K562 (cell line): ENCODE measurements at regions not wholly inside any gene's neighbourhood (a gene's known extent, or its start where the extent isn't known, plus 50 kb on each side); places are given as distances from the start of the nearest gene placed in this dataset.

Experiments
- BACH1 ChIP-seq: fragments of 200-800 bp; sonication (Bioruptor generic); IDR thresholded peaks from 2 replicates; pipeline ENCODE4 v1.6.1; 2016; ENCODE audit warnings: missing genetic modification characterization, missing compliant biosample characterization
- CTCF ChIP-seq, 3 experiments: IDR thresholded peaks in 2 of 3; conservative IDR thresholded peaks in 1 of 3; 2 replicates each; pipeline ENCODE4 v1.5.1; 2011 to 2012; ENCODE audit warnings: low read length in 3 of 3, mild to moderate bottlenecking in 3 of 3, control low read depth in 2 of 3, improper control_type of control experiment in 1 of 3, inconsistent platforms in 1 of 3, low read depth in 1 of 3, mixed read lengths in 1 of 3, moderate library complexity in 1 of 3; ENCODE audit not compliant: insufficient read depth in 2 of 3
- E2F5 ChIP-seq: sonication (generic); formaldehyde crosslinking; IDR thresholded peaks from 2 replicates; pipeline ENCODE4 v1.8.0; 2022; ENCODE audit warnings: mild to moderate bottlenecking, missing genetic modification reagents
- GATA2 ChIP-seq: sonication (generic); formaldehyde crosslinking; IDR thresholded peaks from 2 replicates; pipeline ENCODE4 v1.4.0; 2020; ENCODE audit warnings: mild to moderate bottlenecking, missing genetic modification reagents
- MXD1 ChIP-seq: fragments of 250-450 bp; sonication (Bioruptor Pico); IDR thresholded peaks from 2 replicates; pipeline ENCODE4 v1.8.0; 2021; ENCODE audit warnings: borderline replicate concordance, mild to moderate bottlenecking, moderate library complexity; ENCODE audit not compliant: poor library complexity, severe bottlenecking
- POLR2A ChIP-seq: fragments of 450-650 bp; conservative IDR thresholded peaks from 2 replicates; pipeline ENCODE4 v1.6.1; 2016
- TAF9B ChIP-seq: fragments of 450-650 bp; IDR thresholded peaks from 2 replicates; pipeline ENCODE4 v1.6.1; 2018; ENCODE audit warnings: mild to moderate bottlenecking; ENCODE audit not compliant: partially characterized antibody
- TARDBP ChIP-seq: fragments of 450-650 bp; IDR thresholded peaks from 2 replicates; pipeline ENCODE4 v1.6.1; 2016
- ZNF778 ChIP-seq: fragments of 450-650 bp; formaldehyde crosslinking; IDR thresholded peaks from 2 replicates; pipeline ENCODE4 v1.4.0; 2020; ENCODE audit warnings: mild to moderate bottlenecking, moderate library complexity

- TF ChIP-seq CTCF (IDR thresholded peaks at IDR 0.05 in 2 of 3, conservative IDR thresholded peaks at IDR 0.05 in 1 of 3; ENCODE audit: insufficient read depth in 2 of 3, low read depth in 1 of 3, low read length in 3 of 3) (no peak), TARDBP (no peak), TAF9B (no peak), POLR2A (no peak), E2F5 (CRISPR knock-in tag) (no peak), MXD1 (no peak), BACH1 (tag) (no peak), ZNF778 (no peak), GATA2 (CRISPR knock-in tag) (no peak)
Observed at GRCh38 chr12:40557980-40558379, 134.3 kb upstream of the CNTN1 start.
